ENCODE measurements at regions not wholly inside any gene's neighbourhood (a gene's known extent, or its start where the extent isn't known, plus 50 kb on each side); places are given as distances from the start of the nearest gene placed in this dataset.

DNA sequence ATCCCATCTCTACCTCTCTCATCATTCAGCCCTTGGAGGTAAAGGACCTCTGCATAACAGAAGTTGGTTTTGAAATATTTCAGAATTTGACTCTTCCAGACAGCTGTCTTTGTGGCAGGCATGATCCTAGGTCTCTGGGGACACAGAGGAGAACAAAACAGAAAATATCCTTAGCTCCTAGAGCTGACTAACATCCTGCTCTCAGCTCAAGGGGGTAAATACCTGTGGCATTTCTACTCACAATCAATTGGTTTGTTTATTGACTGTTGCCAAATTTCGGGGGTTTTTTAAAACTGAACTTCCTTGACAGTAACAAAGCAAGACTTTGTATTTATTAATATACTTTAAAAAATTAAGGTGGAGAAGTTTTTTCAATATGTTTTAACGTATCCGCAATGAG is 78.8 kb downstream of the EOMES start:
- TF ChIP-seq, protein P1, sequence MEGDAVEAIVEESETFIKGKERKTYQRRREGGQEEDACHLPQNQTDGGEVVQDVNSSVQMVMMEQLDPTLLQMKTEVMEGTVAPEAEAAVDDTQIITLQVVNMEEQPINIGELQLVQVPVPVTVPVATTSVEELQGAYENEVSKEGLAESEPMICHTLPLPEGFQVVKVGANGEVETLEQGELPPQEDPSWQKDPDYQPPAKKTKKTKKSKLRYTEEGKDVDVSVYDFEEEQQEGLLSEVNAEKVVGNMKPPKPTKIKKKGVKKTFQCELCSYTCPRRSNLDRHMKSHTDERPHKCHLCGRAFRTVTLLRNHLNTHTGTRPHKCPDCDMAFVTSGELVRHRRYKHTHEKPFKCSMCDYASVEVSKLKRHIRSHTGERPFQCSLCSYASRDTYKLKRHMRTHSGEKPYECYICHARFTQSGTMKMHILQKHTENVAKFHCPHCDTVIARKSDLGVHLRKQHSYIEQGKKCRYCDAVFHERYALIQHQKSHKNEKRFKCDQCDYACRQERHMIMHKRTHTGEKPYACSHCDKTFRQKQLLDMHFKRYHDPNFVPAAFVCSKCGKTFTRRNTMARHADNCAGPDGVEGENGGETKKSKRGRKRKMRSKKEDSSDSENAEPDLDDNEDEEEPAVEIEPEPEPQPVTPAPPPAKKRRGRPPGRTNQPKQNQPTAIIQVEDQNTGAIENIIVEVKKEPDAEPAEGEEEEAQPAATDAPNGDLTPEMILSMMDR (IDR thresholded peaks at IDR 0.05; ENCODE audit: low read depth, low read length, missing input control): no peak
- TF ChIP-seq, protein P2, sequence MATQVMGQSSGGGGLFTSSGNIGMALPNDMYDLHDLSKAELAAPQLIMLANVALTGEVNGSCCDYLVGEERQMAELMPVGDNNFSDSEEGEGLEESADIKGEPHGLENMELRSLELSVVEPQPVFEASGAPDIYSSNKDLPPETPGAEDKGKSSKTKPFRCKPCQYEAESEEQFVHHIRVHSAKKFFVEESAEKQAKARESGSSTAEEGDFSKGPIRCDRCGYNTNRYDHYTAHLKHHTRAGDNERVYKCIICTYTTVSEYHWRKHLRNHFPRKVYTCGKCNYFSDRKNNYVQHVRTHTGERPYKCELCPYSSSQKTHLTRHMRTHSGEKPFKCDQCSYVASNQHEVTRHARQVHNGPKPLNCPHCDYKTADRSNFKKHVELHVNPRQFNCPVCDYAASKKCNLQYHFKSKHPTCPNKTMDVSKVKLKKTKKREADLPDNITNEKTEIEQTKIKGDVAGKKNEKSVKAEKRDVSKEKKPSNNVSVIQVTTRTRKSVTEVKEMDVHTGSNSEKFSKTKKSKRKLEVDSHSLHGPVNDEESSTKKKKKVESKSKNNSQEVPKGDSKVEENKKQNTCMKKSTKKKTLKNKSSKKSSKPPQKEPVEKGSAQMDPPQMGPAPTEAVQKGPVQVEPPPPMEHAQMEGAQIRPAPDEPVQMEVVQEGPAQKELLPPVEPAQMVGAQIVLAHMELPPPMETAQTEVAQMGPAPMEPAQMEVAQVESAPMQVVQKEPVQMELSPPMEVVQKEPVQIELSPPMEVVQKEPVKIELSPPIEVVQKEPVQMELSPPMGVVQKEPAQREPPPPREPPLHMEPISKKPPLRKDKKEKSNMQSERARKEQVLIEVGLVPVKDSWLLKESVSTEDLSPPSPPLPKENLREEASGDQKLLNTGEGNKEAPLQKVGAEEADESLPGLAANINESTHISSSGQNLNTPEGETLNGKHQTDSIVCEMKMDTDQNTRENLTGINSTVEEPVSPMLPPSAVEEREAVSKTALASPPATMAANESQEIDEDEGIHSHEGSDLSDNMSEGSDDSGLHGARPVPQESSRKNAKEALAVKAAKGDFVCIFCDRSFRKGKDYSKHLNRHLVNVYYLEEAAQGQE (IDR thresholded peaks at IDR 0.05): no peak
- TF ChIP-seq RAD21 (IDR thresholded peaks at IDR 0.05): no peak
- no peak for TF ChIP-seq YY1 (IDR thresholded peaks at IDR 0.05)
- no peak for TF ChIP-seq JUND (IDR thresholded peaks at IDR 0.05)
- no peak for TF ChIP-seq ATF3 (IDR thresholded peaks at IDR 0.05)
- TF ChIP-seq MAX (IDR thresholded peaks at IDR 0.05): no peak

All from liver (tissue), 3 donors.